ENCODE measurements at regions not wholly inside any gene's neighbourhood (a gene's known extent, or its start where the extent isn't known, plus 50 kb on each side); places are given as distances from the start of the nearest gene placed in this dataset.
A peak's percentile ranks its signal among the peaks of the same experiment; 100 is the strongest.

- no peak for DNase-seq
These were observed 253.0 kb upstream of the IRX2 start for GRCh38 chr5:3004361-3005080.

- no peak for DNase-seq
These were observed 250.8 kb upstream of the IRX2 start for GRCh38 chr5:3002230-3002629.

GRCh38 chr5:3000631-3001030, 249.2 kb upstream of the IRX2 start:
- DNase-seq, result no peak

- no peak for DNase-seq
These were observed 248.4 kb upstream of the IRX2 start for GRCh38 chr5:2999926-3000325.

GRCh38 chr5:2998106-2998505, 246.6 kb upstream of the IRX2 start:
- no peak for DNase-seq

- DNase-seq, result no peak
These were observed 245.7 kb upstream of the IRX2 start for GRCh38 chr5:2997179-2997578.

- no peak for DNase-seq
These were observed 245.2 kb upstream of the IRX2 start for GRCh38 chr5:2996687-2997086.

GRCh38 chr5:2996248-2996647, 244.8 kb upstream of the IRX2 start:
- no peak for DNase-seq

- no peak for DNase-seq
These were observed 244.2 kb upstream of the IRX2 start for GRCh38 chr5:2995667-2996066.

- DNase-seq, result no peak
These were observed 243.6 kb upstream of the IRX2 start for GRCh38 chr5:2995035-2995434.

- DNase-seq, result no peak
These were observed 242.3 kb upstream of the IRX2 start for GRCh38 chr5:2993771-2994170.

- no peak for DNase-seq
These were observed 241.8 kb upstream of the IRX2 start for GRCh38 chr5:2993301-2993700.

- no peak for DNase-seq
These were observed 241.3 kb upstream of the IRX2 start for GRCh38 chr5:2992806-2993205.

- peak; percentile 98 for DNase-seq
These were observed 240.4 kb upstream of the IRX2 start for GRCh38 chr5:2991884-2992283.

GRCh38 chr5:2989517-2989916, 238.0 kb upstream of the IRX2 start:
- no peak for DNase-seq

- no peak for DNase-seq
These were observed 234.8 kb upstream of the IRX2 start for GRCh38 chr5:2986301-2986700.

- DNase-seq, result no peak
These were observed 234.2 kb upstream of the IRX2 start for GRCh38 chr5:2985718-2986117.

- DNase-seq, result no peak
These were observed 232.3 kb upstream of the IRX2 start for GRCh38 chr5:2983583-2984300.

GRCh38 chr5:2981652-2982051, 230.2 kb upstream of the IRX2 start:
- no peak for DNase-seq

- no peak for DNase-seq
These were observed 229.6 kb upstream of the IRX2 start for GRCh38 chr5:2981035-2981434.

- peak; percentile 82 for DNase-seq
These were observed 208.8 kb upstream of the IRX2 start for GRCh38 chr5:2960294-2960693.

- DNase-seq, result no peak
These were observed 207.5 kb upstream of the IRX2 start for GRCh38 chr5:2958976-2959375.

GRCh38 chr5:2948875-2949274, 197.4 kb upstream of the IRX2 start:
- DNase-seq, result no peak

GRCh38 chr5:2946315-2946714, 194.8 kb upstream of the IRX2 start:
- DNase-seq, result no peak

- no peak for DNase-seq
These were observed 184.9 kb upstream of the IRX2 start for GRCh38 chr5:2936413-2936812.
